ENCODE measurements at regions not wholly inside any gene's neighbourhood (a gene's known extent, or its start where the extent isn't known, plus 50 kb on each side); places are given as distances from the start of the nearest gene placed in this dataset.

GRCh38 chr18:45384962-45385315 is 230.3 kb upstream of the SLC14A2 start:
- DNase-seq (ENCODE audit: extremely low spot score, unreplicated experiment): no peak
- H3K36me3 Mint-ChIP-seq (ENCODE audit: unreplicated experiment): no peaks in the 10 kb centered on the region
- no peak for TF ChIP-seq CTCF (IDR thresholded peaks at IDR 0.05)
- H3K9me3 Mint-ChIP-seq (ENCODE audit: unreplicated experiment): no peaks in the 10 kb centered on the region
- H3K27ac Mint-ChIP-seq (ENCODE audit: unreplicated experiment): no peak overlapping the region
- H3K4me1 Mint-ChIP-seq (ENCODE audit: unreplicated experiment): peaks cover 20% of the 10 kb centered on the region
- H3K4me3 Mint-ChIP-seq (ENCODE audit: unreplicated experiment): no peak overlapping the region
- H3K27me3 Mint-ChIP-seq (ENCODE audit: unreplicated experiment): peaks cover 20% of the 10 kb centered on the region

- Mint-ChIP-seq H3K36me3 (ENCODE audit: unreplicated experiment) (no peaks in the 10 kb centered on the region), H3K27ac (ENCODE audit: unreplicated experiment) (no peak overlapping the region), H3K4me1 (ENCODE audit: unreplicated experiment) (peaks cover 20% of the 10 kb centered on the region), H3K9me3 (ENCODE audit: unreplicated experiment) (no peaks in the 10 kb centered on the region), H3K27me3 (ENCODE audit: unreplicated experiment) (peaks cover 21% of the 10 kb centered on the region), H3K4me3 (ENCODE audit: unreplicated experiment) (no peak overlapping the region)
- no peak for DNase-seq (ENCODE audit: extremely low spot score, unreplicated experiment)
- peak; percentile 56 for TF ChIP-seq CTCF (IDR thresholded peaks at IDR 0.05)
Observed at GRCh38 chr18:45386041-45386655, 229.1 kb upstream of the SLC14A2 start.

GRCh38 chr18:45387229-45387628 is 228.0 kb upstream of the SLC14A2 start:
- DNase-seq (ENCODE audit: extremely low spot score, unreplicated experiment): no peak
- no peak for TF ChIP-seq CTCF (IDR thresholded peaks at IDR 0.05)
- Mint-ChIP-seq H3K36me3 (ENCODE audit: unreplicated experiment) (no peaks in the 10 kb centered on the region), H3K4me3 (ENCODE audit: unreplicated experiment) (no peak overlapping the region), H3K9me3 (ENCODE audit: unreplicated experiment) (no peaks in the 10 kb centered on the region), H3K27me3 (ENCODE audit: unreplicated experiment) (peaks cover 21% of the 10 kb centered on the region), H3K4me1 (ENCODE audit: unreplicated experiment) (peaks cover 20% of the 10 kb centered on the region), H3K27ac (ENCODE audit: unreplicated experiment) (no peak overlapping the region)

- Mint-ChIP-seq H3K4me3 (ENCODE audit: unreplicated experiment) (no peak overlapping the region), H3K9me3 (ENCODE audit: unreplicated experiment) (no peaks in the 10 kb centered on the region), H3K4me1 (ENCODE audit: unreplicated experiment) (no peaks in the 10 kb centered on the region), H3K27me3 (ENCODE audit: unreplicated experiment) (peaks cover 64% of the 10 kb centered on the region), H3K27ac (ENCODE audit: unreplicated experiment) (no peak overlapping the region), H3K36me3 (ENCODE audit: unreplicated experiment) (no peaks in the 10 kb centered on the region)
- TF ChIP-seq CTCF (IDR thresholded peaks at IDR 0.05): no peak
- DNase-seq (ENCODE audit: extremely low spot score, unreplicated experiment): no peak
Observed at GRCh38 chr18:45398448-45398847, 216.8 kb upstream of the SLC14A2 start.

GRCh38 chr18:45399146-45399545 is 216.1 kb upstream of the SLC14A2 start:
- Mint-ChIP-seq H3K27ac (ENCODE audit: unreplicated experiment) (no peak overlapping the region), H3K9me3 (ENCODE audit: unreplicated experiment) (no peaks in the 10 kb centered on the region), H3K4me1 (ENCODE audit: unreplicated experiment) (no peaks in the 10 kb centered on the region), H3K4me3 (ENCODE audit: unreplicated experiment) (no peak overlapping the region), H3K36me3 (ENCODE audit: unreplicated experiment) (no peaks in the 10 kb centered on the region), H3K27me3 (ENCODE audit: unreplicated experiment) (peaks cover 66% of the 10 kb centered on the region)
- DNase-seq (ENCODE audit: extremely low spot score, unreplicated experiment): no peak
- no peak for TF ChIP-seq CTCF (IDR thresholded peaks at IDR 0.05)

Measured in osteocyte (in vitro differentiated cells).